Lower lobe of right lung (tissue), 2 donors: ENCODE measurements at regions not wholly inside any gene's neighbourhood (a gene's known extent, or its start where the extent isn't known, plus 50 kb on each side); places are given as distances from the start of the nearest gene placed in this dataset.

Source experiments
- ATAC-seq, 2 donors: fragments of 200-7000 bp; cut with Tn5 transposase; one replicate each; pipeline ENCODE4 v1.9.1; 2020 to 2022; ENCODE audit warnings: mild to moderate bottlenecking in 2 of 2, moderate library complexity in 2 of 2
- DNase-seq: peaks from one replicate; pipeline ENCODE4 v3.0.0-alpha.2; 2020
- H3K27ac ChIP-seq: fragments of 200-600 bp; one replicate; pipeline ENCODE4 v1.8.0; 2022
- H3K27me3 ChIP-seq: fragments of 200-600 bp; one replicate; pipeline ENCODE4 v1.8.0; 2022; ENCODE audit warnings: low read depth
- H3K36me3 ChIP-seq: fragments of 200-600 bp; one replicate; pipeline ENCODE4 v1.8.0; 2022; ENCODE audit warnings: mild to moderate bottlenecking
- H3K4me1 ChIP-seq: fragments of 200-600 bp; one replicate; pipeline ENCODE4 v1.8.0; 2022
- H3K4me3 ChIP-seq: fragments of 200-600 bp; one replicate; pipeline ENCODE4 v1.8.0; 2022; ENCODE audit warnings: mild to moderate bottlenecking
- H3K9me3 ChIP-seq: fragments of 200-600 bp; one replicate; pipeline ENCODE4 v1.8.0; 2022
- intact Hi-C: fragments of 100-400 bp; cut with DNase I; formaldehyde crosslinking; loops from one replicate; pipeline ENCODE4 v1.11.0; 2022
- TF ChIP-seq, protein P1 (sequence below): fragments of 200-600 bp; IDR thresholded peaks from one replicate; pipeline ENCODE4 v1.8.0; 2022; ENCODE audit warnings: antibody characterized with exemption, mild to moderate bottlenecking
- donor health status: DM: no; HTN: yes; CAD: no; lungs with severe emphysema.

DNA sequence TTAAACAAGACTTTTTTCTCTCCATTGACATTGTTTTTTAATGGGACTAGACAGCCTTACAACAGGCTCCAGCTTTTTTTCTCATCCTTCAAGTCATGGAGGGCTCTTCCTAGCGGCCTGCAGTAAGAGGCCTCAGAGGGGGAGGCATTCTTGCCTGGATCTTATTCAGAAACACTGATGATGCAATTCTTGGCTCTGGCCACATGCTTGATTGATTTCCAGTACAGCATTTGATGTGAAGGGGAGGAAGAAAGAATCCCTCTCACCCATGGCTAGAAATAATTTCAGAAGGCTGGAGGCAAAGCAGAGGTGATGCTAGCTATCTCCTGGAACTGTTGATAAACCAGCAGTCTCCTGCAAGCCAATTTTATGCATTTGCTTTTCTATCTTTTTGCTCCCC lies 324.8 kb downstream of the PRELID2 start:
- Histone ChIP-seq H3K36me3 (no peaks in the 10 kb centered on the region), H3K9me3 (no peaks in the 10 kb centered on the region), H3K27ac (no peak overlapping the region), H3K27me3 (no peaks in the 10 kb centered on the region), H3K4me1 (no peaks in the 10 kb centered on the region), H3K4me3 (no peak overlapping the region)
- TF ChIP-seq, protein P1, sequence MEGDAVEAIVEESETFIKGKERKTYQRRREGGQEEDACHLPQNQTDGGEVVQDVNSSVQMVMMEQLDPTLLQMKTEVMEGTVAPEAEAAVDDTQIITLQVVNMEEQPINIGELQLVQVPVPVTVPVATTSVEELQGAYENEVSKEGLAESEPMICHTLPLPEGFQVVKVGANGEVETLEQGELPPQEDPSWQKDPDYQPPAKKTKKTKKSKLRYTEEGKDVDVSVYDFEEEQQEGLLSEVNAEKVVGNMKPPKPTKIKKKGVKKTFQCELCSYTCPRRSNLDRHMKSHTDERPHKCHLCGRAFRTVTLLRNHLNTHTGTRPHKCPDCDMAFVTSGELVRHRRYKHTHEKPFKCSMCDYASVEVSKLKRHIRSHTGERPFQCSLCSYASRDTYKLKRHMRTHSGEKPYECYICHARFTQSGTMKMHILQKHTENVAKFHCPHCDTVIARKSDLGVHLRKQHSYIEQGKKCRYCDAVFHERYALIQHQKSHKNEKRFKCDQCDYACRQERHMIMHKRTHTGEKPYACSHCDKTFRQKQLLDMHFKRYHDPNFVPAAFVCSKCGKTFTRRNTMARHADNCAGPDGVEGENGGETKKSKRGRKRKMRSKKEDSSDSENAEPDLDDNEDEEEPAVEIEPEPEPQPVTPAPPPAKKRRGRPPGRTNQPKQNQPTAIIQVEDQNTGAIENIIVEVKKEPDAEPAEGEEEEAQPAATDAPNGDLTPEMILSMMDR = no peak
- intact Hi-C loops = no loop called here
- no peak for DNase-seq
- ATAC-seq = peak in 1 of 2 donors; percentile 14

DNA sequence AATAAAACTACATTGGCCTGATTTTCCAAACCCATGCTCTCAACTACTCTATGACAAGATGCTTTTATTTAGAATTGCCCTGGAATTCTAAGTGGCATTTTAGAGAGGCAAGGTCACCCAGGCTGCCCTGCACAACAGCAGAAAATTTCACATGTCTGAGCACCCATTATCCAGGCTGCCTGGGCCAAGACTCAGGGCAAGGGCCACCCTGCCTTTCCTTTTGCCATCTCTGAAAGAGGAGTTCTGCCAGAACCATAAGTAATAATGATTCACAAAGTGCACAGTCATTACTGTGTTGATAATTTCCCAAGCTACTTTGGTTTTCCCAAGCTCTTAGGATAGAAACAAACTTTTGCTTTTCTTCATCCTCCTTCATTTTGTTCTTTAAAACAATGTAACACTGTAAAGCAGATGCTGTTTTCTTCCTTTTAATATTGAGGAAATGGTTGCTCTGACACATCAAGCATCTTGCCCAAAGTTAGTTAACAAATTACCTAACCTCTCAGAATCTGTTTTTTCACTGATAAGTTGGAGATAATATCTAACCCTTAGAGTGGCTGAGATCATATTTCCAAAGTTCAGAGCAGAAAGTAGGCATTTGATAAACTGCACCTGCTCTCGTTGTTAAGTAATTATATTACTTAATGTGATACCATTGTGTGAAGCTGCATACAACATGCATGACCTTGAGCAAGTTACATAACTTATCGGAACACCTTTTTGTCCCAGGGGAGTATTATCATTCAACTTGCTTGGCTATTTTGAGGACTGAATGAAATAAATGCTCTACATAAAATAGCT lies 325.6 kb downstream of the PRELID2 start:
- Histone ChIP-seq H3K4me3 (no peak overlapping the region), H3K9me3 (no peaks in the 10 kb centered on the region), H3K4me1 (no peaks in the 10 kb centered on the region), H3K36me3 (no peaks in the 10 kb centered on the region), H3K27ac (no peak overlapping the region), H3K27me3 (no peaks in the 10 kb centered on the region)
- DNase-seq (no peak), ATAC-seq (no peak)
- intact Hi-C loops = no loop called here
- TF ChIP-seq, protein P1 = no peak

DNA sequence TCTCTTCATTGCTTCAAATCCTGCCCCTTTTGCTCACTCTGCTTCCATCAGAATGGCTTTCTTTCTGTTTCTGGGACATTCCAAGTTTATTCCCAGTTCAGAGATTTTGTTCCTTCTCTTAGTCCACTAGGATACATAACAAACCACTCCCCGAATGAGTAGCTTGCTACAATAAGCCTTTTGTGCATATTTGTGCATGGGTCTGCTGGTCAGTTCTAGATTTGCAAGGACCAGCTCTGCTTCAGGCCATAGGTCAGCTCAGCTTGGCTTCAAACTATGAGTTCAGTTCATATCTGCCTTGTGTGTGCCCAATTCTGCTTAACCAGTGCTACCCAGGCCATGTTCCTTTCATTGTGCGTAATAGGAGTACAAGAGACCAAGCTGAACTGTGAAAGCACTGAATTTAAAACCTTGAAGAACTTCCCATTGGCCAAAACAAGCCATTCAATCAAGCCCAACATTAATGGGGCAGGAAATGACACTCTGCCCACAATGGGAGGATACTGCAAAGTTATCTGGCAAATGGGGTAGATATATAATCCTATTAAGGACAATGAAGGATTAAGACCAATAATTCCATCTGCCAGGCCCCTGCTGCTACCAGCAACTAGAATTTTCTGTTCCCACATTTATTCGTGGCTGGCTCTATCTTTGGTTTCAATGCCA lies 328.8 kb downstream of the PRELID2 start:
- TF ChIP-seq, protein P1 = no peak
- ATAC-seq = no peak

DNA sequence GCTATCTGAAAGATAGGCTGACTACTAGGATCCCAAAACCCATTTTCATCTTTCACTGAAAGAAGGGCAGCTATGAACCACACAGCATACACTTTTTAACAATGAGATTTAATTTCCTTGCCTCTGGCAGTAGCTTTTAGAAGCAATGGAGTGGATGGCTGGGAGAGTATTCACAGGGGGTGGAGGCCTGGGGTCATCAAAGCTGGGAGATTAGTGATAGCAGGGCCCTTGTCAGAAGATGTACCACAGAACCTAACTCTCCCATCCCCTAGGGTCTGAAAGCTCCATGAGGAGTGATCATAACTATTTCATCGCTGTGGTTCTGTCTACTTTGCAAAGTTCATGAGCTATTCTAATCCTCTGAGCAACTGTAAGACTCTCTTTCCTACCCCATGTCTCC lies 332.2 kb downstream of the PRELID2 start:
- ATAC-seq = no peak
- Histone ChIP-seq H3K9me3 (no peaks in the 10 kb centered on the region), H3K4me3 (no peak overlapping the region), H3K27ac (no peak overlapping the region), H3K36me3 (no peaks in the 10 kb centered on the region), H3K27me3 (no peaks in the 10 kb centered on the region), H3K4me1 (no peaks in the 10 kb centered on the region)
- DNase-seq = no peak
- TF ChIP-seq, protein P1 = no peak
- intact Hi-C loops = no loop called here

More for the DNA sequence above, 328.8 kb downstream of the PRELID2 start:
- Histone ChIP-seq H3K27me3 (no peaks in the 10 kb centered on the region), H3K36me3 (no peaks in the 10 kb centered on the region), H3K9me3 (no peaks in the 10 kb centered on the region), H3K4me1 (no peaks in the 10 kb centered on the region), H3K27ac (no peak overlapping the region), H3K4me3 (no peak overlapping the region)
- no peak for DNase-seq
- intact Hi-C loops = no loop called here

DNA sequence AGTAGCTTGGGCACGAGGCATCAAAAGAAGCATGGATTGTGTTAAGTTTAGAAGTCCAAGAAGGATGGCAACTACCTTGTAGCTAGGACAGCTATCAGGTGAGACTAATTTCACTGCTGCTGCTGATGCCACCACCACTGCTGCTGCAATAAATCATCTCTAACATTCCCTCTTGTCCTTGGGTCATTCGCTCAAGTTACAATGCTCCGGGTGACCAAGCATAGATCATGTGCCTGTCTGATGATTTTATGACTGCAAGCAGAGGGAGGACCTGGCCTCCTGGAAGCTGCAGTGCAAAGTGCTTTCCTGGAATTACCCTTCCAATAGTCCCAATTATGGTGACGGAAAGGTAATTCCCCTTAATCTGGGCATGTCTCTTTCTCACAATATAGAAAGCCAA lies 334.4 kb downstream of the PRELID2 start:
- intact Hi-C loops = no loop called here
- Histone ChIP-seq H3K4me1 (no peaks in the 10 kb centered on the region), H3K9me3 (no peaks in the 10 kb centered on the region), H3K27me3 (no peaks in the 10 kb centered on the region), H3K36me3 (no peaks in the 10 kb centered on the region), H3K27ac (no peak overlapping the region), H3K4me3 (no peak overlapping the region)
- TF ChIP-seq, protein P1 = no peak
- ATAC-seq = no peak
- DNase-seq = no peak
